ENCODE measurements at regions not wholly inside any gene's neighbourhood (a gene's known extent, or its start where the extent isn't known, plus 50 kb on each side); places are given as distances from the start of the nearest gene placed in this dataset.
A peak's percentile ranks its signal among the peaks of the same experiment; 100 is the strongest.

GRCh38 chr6:109255087-109255486 is 127.2 kb downstream of the CD164 start:
- no peak for TF ChIP-seq CTCF (IDR thresholded peaks at IDR 0.05)
- no peak for TF ChIP-seq ZFX (IDR thresholded peaks at IDR 0.05; ENCODE audit: borderline replicate concordance)
- H3K27ac ChIP-seq, result no peak overlapping the region

GRCh38 chr6:109253366-109253765 is 128.9 kb downstream of the CD164 start:
- no peak overlapping the region for H3K27ac ChIP-seq

GRCh38 chr6:109252261-109253041 is 129.8 kb downstream of the CD164 start:
- H3K27ac ChIP-seq, result no peak overlapping the region
- TF ChIP-seq CTCF (IDR thresholded peaks at IDR 0.05) (no peak), ZFX (IDR thresholded peaks at IDR 0.05; ENCODE audit: borderline replicate concordance) (no peak)

More at GRCh38 chr6:109253366-109253765, 128.9 kb downstream of the CD164 start:
- TF ChIP-seq ZFX (IDR thresholded peaks at IDR 0.05; ENCODE audit: borderline replicate concordance), result no peak
- no peak for TF ChIP-seq CTCF (IDR thresholded peaks at IDR 0.05)

GRCh38 chr6:109251839-109252238 is 130.4 kb downstream of the CD164 start:
- peak overlapping the region; percentile 47; the same call in 1 of the 2 replicates for H3K27ac ChIP-seq
- TF ChIP-seq ZFX (IDR thresholded peaks at IDR 0.05; ENCODE audit: borderline replicate concordance) (no peak), CTCF (IDR thresholded peaks at IDR 0.05) (no peak)

- H3K27ac ChIP-seq, result peak overlapping the region; percentile 47
Observed at GRCh38 chr6:109250544-109251156, 131.6 kb downstream of the CD164 start.

GRCh38 chr6:109243863-109244825 is 138.1 kb downstream of the CD164 start:
- TF ChIP-seq ZFX (IDR thresholded peaks at IDR 0.05; ENCODE audit: borderline replicate concordance) (no peak), CTCF (IDR thresholded peaks at IDR 0.05) (no peak)
- H3K27ac ChIP-seq, result no peak overlapping the region

- TF ChIP-seq ZFX (IDR thresholded peaks at IDR 0.05; ENCODE audit: borderline replicate concordance), result no peak
- TF ChIP-seq CTCF (IDR thresholded peaks at IDR 0.05), result no peak
- no peak overlapping the region for H3K27ac ChIP-seq
Observed at GRCh38 chr6:109242925-109243324, 139.3 kb downstream of the CD164 start.
